HCT116 (cell line): ENCODE measurements at regions not wholly inside any gene's neighbourhood (a gene's known extent, or its start where the extent isn't known, plus 50 kb on each side); places are given as distances from the start of the nearest gene placed in this dataset.

ENCODE experiments used
- ATAC-seq: fragments of 200-7000 bp; cut with Tn5 transposase; 2 replicates; pipeline ENCODE4 v1.9.1; 2020; ENCODE audit warnings: mild to moderate bottlenecking, moderate library complexity
- BruUV-seq: library from RNA; stranded (reverse); fragments of 400-500 nt; replicated peaks from 2 replicates; lab custom pipeline; 2021; lab: Mats Ljungman, UMichigan
- CTCF ChIA-PET: fragments of 300-600 bp; sonication (Branson Sonifier 250); formaldehyde crosslinking; loops from one replicate; lab custom pipeline; 2021; ENCODE audit warnings: antibody characterized with exemption; lab: Charles Lee
- POLR2A ChIA-PET: fragments of 300-600, 350-600 bp; sonication (Branson Sonifier 250); formaldehyde crosslinking; loops from one replicate; lab custom pipeline; 2021; ENCODE audit warnings: antibody characterized with exemption; lab: Charles Lee
- RAD21 ChIA-PET, 2 experiments: fragments of 300-600 bp; sonication (Branson Sonifier 250); formaldehyde crosslinking; loops; one replicate each; lab custom pipeline; 2023; ENCODE audit warnings: low total read pairs in 2 of 2; ENCODE audit not compliant: uncharacterized antibody in 2 of 2, unreplicated experiment in 2 of 2, low non-redundant PET in 1 of 2; lab: Charles Lee
- DNase-seq: peaks from one replicate; pipeline ENCODE4 v3.0.0-alpha.2; 2010; ENCODE audit warnings: low read depth, low spot score
- H2AFZ ChIP-seq: fragments of 200-600 bp; shearing (Covaris generic), sonication (generic); 2 replicates; pipeline ENCODE4 v1.6.1; 2017; ENCODE audit warnings: low read depth, mixed run types, mixed read lengths, antibody characterized with exemption, low read length; ENCODE audit not compliant: poor library complexity, severe bottlenecking
- H3K27ac ChIP-seq: 2 replicates; pipeline ENCODE4 v1.5.1; 2012; ENCODE audit warnings: low read depth, low read length
- H3K27me3 ChIP-seq: fragments of 200-600 bp; sonication (generic); 2 replicates; pipeline ENCODE4 v1.6.1; 2016; ENCODE audit warnings: mixed run types, low read length, mixed read lengths; ENCODE audit not compliant: insufficient read depth
- H3K36me3 ChIP-seq, 2 experiments: fragments of 200-500 bp in 1 of 2; fragments of 200-600 bp in 1 of 2; sonication (Bioruptor generic) in 1 of 2; sonication (generic) in 1 of 2; 2 replicates each; pipeline versions ENCODE4 v1.5.1 to v1.6.1; 2014 to 2016; ENCODE audit warnings: low read length in 2 of 2, inconsistent platforms in 1 of 2, mixed read lengths in 1 of 2, mixed run types in 1 of 2; ENCODE audit not compliant: insufficient read depth in 2 of 2, control insufficient read depth in 1 of 2
- H3K4me1 ChIP-seq, 2 experiments: fragments of 200-600 bp in 1 of 2; sonication (generic) in 1 of 2; 2 replicates each; pipeline versions ENCODE4 v1.5.1 to v1.6.1; 2012 to 2017; ENCODE audit warnings: low read length in 2 of 2, inconsistent platforms in 1 of 2, mild to moderate bottlenecking in 1 of 2, mixed read lengths in 1 of 2, mixed run types in 1 of 2, moderate library complexity in 1 of 2; ENCODE audit not compliant: insufficient read depth in 2 of 2, control insufficient read depth in 1 of 2
- H3K4me2 ChIP-seq: fragments of 200-600 bp; sonication (generic); 2 replicates; pipeline ENCODE4 v1.6.1; 2017; ENCODE audit warnings: mixed run types, low read length, mixed read lengths
- H3K4me3 ChIP-seq, 2 experiments: fragments of 200-600 bp in 1 of 2; sonication (generic) in 1 of 2; replicated peaks in 1 of 2; 2 replicates each; pipeline ENCODE4 v1.5.1; 2011 to 2016; ENCODE audit warnings: low read length in 2 of 2, control low read depth in 1 of 2, low read depth in 1 of 2, mild to moderate bottlenecking in 1 of 2, mixed read lengths in 1 of 2, mixed run types in 1 of 2
- H3K79me2 ChIP-seq: fragments of 200-600 bp; sonication (generic); 2 replicates; pipeline ENCODE4 v1.6.1; 2017; ENCODE audit warnings: mild to moderate bottlenecking, mixed run types, low read length, moderate library complexity, mixed read lengths; ENCODE audit not compliant: insufficient read depth
- H3K9ac ChIP-seq: fragments of 200-600 bp; sonication (generic); 2 replicates; pipeline ENCODE4 v1.6.1; 2016; ENCODE audit warnings: low read length, mixed read lengths
- H3K9me2 ChIP-seq: fragments of 200-600 bp; sonication (generic), shearing (Covaris generic); 2 replicates; pipeline ENCODE4 v1.6.1; 2017; ENCODE audit warnings: mixed run types, mild to moderate bottlenecking, moderate library complexity; ENCODE audit not compliant: insufficient read depth
- H3K9me3 ChIP-seq, 2 experiments: fragments of 200-500 bp in 1 of 2; fragments of 200-600 bp in 1 of 2; sonication (Bioruptor generic) in 1 of 2; sonication (generic) in 1 of 2; 2 replicates each; pipeline ENCODE4 v1.6.1; 2014 to 2017; ENCODE audit warnings: low read length in 2 of 2, mixed read lengths in 2 of 2, inconsistent platforms in 1 of 2, low read depth in 1 of 2, mild to moderate bottlenecking in 1 of 2, mixed run types in 1 of 2, moderate library complexity in 1 of 2; ENCODE audit not compliant: control insufficient read depth in 1 of 2, insufficient read depth in 1 of 2
- H4K20me1 ChIP-seq: fragments of 200-600 bp; sonication (generic), shearing (Covaris generic); 2 replicates; pipeline ENCODE4 v1.6.1; 2017; ENCODE audit warnings: mixed run types, mild to moderate bottlenecking, moderate library complexity; ENCODE audit not compliant: insufficient read depth
- CTCF ChIP-seq, 3 experiments: fragments of 200-600 bp in 1 of 3; sonication (generic) in 1 of 3; IDR thresholded peaks in 2 of 3; conservative IDR thresholded peaks in 1 of 3; 2 replicates each; pipeline ENCODE4 v1.5.1; 2012 to 2017; ENCODE audit warnings: low read depth in 2 of 3, low read length in 2 of 3, antibody characterized with exemption in 1 of 3, borderline replicate concordance in 1 of 3, control low read depth in 1 of 3, mild to moderate bottlenecking in 1 of 3, mixed read lengths in 1 of 3, mixed run types in 1 of 3, moderate library complexity in 1 of 3; ENCODE audit not compliant: insufficient read depth in 1 of 3
- POLR2A ChIP-seq: IDR thresholded peaks from 2 replicates; pipeline ENCODE4 v1.7.0; 2011; ENCODE audit warnings: borderline replicate concordance; ENCODE audit not compliant: insufficient read depth, insufficient read length; ENCODE audit errors: extremely low read depth
- REST ChIP-seq: IDR thresholded peaks from 2 replicates; pipeline ENCODE4 v1.6.1; 2012; ENCODE audit warnings: low read depth
- ZFX ChIP-seq: fragments of 450-650 bp; IDR thresholded peaks from 2 replicates; pipeline ENCODE4 v1.6.1; 2017
- intact Hi-C: fragments of 100-400 bp; cut with micrococcal nuclease; formaldehyde crosslinking; loops from 2 replicates; pipeline ENCODE4 v1.10.0; 2022

- Histone ChIP-seq H3K27ac (no peak overlapping the region), H2AFZ (no peak overlapping the region), H3K4me1 (peaks cover 4 to 17% of the 10 kb centered on the region in 2 experiments), H3K79me2 (no peaks in the 10 kb centered on the region), H3K9ac (no peak overlapping the region), H4K20me1 (no peaks in the 10 kb centered on the region), H3K9me3 (no peaks in the 10 kb centered on the region), H3K4me3 (no peak overlapping the region), H3K9me2 (no peaks in the 10 kb centered on the region), H3K4me2 (peak overlapping the region; percentile 36), H3K36me3 (no peaks in the 10 kb centered on the region), H3K27me3 (no peaks in the 10 kb centered on the region)
- no peak for DNase-seq
- intact Hi-C loops = no loop called here
- no TSS peak for BruUV-seq
- RAD21 ChIA-PET = no interaction called here
- POLR2A ChIA-PET = no interaction called here
- ATAC-seq = peak; percentile 42; the same call in 1 of the 2 replicates
- CTCF ChIA-PET = no interaction called here
- TF ChIP-seq POLR2A (no peak), ZFX (no peak), CTCF (IDR thresholded peaks at IDR 0.05 in 2 of 3, conservative IDR thresholded peaks at IDR 0.05 in 1 of 3; ENCODE audit: borderline replicate concordance in 1 of 3, insufficient read depth in 1 of 3, low read depth in 2 of 3, low read length in 2 of 3) (no peak), REST (no peak)
Observed at GRCh38 chr5:120405923-120406322, 58.2 kb upstream of the PRR16 start.
